ENCODE measurements at regions not wholly inside any gene's neighbourhood (a gene's known extent, or its start where the extent isn't known, plus 50 kb on each side); places are given as distances from the start of the nearest gene placed in this dataset.

DNA sequence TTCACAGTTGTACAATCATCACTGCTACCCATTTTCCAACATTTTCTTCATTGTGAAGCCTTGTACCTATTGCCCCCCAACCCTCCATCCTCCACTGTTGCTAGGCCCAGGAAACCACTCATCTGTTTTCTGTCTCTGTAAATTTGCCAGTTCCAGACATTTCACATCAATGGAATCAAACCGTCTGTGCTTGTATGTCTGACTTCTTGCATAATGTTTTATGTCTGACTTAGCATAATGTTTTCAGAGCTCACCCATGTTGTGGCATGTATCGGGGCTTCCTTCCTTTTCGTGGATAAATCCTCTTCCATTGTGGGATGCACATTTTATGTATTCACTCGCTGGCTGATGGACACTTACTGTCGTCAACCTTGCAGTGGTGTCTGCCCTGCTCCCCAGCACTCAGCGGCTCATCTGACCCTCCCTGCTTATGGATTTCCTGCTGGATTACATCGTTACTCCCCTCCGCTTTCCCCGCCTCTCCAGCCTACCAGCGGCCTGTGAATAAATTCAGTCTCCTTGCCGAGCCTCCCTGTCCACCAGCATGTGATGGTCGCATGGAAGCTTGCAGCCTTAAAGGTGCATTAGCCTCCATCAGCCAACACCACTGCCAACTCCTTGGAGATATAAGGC is 727.6 kb upstream of the TMEM132C start:
- no peak for DNase-seq

DNA sequence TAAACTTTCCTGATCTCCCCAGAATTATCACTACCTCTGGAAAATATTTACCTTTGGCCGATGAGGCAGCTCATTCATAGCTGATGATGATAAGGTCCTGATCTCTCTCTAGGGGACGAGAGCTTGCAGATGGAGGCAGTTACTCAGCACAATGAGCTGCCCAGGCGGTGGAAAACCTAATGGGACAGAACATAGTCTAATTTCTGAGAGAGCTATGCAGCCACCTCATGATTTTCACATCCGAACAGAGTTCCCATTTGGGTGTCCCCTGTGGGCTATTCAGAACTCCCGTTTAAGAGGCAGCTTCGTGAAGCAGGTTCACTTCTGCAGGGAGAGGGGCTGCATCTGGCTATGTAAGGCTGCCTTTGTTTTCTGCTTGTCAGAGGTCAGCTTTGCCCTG is 724.6 kb upstream of the TMEM132C start:
- no peak for DNase-seq

DNA sequence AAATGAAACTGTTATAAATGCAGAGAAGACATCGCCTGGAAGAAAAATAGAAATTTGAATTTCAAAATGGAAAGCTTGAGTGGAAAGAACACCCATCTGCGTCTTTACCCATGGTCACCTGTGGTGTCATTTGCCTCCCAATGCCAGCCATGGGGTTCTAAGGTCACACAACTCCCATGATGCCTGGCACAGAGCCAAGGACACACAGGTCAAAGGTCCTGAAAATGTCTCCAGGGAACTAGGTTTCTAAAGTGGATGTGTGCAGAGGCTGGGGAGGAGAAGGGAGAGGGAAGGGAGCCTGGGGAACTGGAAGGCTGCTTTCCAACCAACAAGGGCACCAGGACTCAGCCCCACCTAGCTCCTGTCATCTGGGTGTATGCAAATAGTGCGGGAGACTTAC is 724.0 kb upstream of the TMEM132C start:
- DNase-seq = no peak

DNA sequence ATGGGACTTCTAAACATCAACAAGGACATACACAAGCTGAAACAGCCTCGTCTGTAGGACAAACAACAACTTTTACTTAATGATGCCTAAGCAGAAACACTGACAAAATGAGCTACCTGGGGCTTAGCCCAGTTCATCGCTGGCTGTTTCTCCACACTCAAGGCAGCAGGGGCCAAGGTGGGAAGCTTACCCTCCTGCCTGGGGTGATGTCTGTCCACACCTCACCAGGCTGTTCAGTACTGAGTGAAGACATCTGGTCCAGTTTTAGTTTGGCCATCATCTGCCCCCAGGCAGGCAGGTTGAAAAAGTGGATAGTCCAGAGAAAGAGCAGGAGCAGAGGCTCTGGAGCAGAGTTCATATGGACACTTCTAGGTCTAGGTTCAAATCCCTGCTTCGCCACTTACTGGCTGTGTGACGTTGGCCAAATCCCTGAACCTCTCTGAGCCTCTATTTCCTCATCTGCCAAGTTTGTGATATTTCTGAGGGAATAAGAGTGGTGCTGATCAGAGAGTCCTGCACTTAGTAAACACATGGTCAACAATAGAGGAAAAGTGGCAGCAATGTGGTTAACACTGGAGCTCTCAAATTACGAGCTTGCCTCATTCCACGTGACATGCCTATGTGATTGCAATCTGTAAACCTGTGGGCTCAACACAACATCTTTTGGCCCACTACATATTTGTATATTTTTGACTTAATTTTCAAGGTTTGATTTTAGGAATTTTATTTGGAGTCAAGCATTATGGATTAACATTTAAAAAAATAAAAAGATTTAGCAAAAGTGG is 720.1 kb upstream of the TMEM132C start:
- no peak for DNase-seq

DNA sequence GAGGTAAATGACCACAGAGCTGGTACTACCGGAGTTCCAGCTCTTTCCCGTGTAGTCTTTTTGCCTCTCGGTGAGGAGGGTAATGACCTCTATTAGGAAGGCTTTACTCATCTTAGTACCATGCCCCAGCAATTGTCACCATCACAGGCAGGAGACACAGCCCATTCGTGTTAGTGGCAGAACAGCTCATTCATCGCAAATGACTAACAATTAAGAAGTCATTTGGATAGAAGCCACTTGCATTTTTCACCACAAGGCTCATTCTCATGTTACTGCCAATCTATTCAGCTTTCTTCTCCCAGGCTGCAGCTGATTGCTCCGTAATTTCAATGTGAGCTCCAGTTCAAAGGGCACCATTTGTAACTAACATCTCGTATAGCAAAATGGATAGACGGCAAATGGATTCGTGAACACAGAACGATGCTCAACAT is 718.8 kb upstream of the TMEM132C start:
- DNase-seq = no peak

DNA sequence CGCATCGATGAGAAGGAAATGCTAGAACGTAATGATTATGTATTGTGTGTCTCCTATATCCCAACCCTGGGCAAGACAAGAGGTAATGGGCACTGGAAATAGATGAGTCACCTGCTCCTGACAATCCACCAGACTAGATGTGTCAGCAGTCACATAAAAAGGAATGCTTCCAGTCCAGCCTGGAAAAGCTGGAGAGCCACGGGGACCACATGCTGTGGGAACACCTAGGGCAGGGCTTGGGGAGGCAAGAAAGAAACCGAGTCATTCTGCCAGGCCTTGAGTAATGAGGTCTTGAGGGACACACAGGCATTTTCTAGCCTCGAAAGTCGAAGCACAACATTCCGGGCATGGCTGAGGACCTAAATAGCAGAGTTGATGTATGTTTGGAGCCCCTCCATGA is 716.7 kb upstream of the TMEM132C start:
- no peak for DNase-seq

DNA sequence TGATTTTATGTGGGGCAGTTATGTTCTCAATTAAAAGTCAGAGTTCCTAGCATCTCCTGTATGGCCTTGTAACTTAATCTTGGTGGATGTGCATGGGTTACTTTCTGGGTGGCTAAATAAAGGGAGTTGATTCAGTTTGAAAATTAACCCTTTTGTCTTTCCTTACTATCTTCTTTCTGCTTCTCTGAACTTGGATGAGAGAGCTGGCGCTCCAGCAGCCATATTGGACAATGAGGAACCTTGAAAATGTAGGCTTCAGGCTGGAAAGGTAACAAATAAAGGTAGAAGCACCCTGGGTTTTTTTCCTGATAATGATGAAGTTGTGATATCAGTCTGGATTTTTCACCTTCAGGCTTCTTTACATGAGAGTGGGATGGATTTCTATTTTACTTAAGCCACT is 714.1 kb upstream of the TMEM132C start:
- DNase-seq = no peak

DNA sequence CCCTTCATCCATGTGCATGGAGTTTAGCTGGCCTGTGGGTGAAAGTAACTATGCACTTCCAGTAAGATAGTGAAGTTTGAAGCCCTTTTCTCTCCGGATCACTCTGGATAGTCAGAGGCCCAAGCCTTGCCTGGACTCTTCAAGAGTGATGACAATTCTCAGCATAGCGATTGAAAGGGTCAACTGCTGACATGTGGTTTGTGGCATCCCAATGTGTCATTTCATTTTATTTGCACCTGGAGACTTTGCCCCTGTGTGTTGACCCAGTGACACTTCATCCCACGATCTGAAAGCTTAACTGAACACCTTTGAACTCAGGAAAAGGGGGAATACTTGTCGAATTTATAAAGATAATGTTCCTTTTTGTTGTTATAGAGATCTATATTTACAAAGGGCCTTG is 711.9 kb upstream of the TMEM132C start:
- DNase-seq = no peak

DNA sequence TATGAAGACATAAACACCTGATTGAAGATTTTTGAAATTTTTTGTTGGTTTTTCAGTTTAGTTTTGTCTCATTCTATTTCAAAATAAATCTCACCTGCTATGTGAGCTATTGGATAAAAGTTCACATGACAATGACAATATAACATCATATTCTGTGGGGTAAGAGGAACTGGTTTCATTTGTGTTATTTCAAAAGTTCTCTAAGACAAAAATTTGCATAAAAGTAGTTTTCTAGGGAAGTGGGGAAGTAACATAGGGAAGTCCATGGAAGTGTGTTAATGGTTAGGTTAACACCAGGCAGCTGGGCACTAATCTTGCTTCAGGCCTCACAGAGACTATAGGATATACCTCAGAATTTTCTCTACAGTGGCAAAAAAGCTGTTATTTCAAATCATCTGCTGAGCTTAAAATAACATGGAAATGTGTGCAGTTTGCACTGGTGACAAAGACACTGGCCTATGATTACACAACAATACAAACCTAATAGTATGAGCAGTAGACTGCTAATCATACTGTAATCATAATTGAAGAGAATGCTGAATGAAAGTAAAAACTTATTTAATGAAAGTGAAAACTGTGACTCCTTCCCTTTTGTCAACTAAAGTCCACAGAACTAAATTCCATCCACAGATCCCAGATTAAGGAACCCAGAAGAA is 710.6 kb upstream of the TMEM132C start:
- DNase-seq = no peak

DNA sequence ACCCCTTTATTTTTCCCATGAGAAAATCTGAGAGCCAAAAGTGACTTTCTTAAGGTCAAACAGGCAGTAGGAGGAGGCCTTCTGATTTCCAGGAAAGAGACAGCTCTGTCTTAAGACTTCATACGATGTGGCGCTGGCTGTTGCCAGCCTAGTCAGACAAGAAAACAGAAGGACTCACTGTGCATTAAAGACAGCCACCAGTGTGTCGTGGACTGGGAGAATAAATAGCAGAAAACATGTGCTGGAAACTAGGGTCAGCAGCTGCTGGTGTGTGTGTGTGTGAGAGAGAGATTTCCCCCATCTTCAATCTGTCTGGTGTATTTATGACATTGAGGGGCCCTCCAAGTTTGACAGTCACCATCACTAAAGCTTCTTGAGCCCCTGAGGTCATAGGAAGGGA is 708.6 kb upstream of the TMEM132C start:
- DNase-seq = no peak

DNA sequence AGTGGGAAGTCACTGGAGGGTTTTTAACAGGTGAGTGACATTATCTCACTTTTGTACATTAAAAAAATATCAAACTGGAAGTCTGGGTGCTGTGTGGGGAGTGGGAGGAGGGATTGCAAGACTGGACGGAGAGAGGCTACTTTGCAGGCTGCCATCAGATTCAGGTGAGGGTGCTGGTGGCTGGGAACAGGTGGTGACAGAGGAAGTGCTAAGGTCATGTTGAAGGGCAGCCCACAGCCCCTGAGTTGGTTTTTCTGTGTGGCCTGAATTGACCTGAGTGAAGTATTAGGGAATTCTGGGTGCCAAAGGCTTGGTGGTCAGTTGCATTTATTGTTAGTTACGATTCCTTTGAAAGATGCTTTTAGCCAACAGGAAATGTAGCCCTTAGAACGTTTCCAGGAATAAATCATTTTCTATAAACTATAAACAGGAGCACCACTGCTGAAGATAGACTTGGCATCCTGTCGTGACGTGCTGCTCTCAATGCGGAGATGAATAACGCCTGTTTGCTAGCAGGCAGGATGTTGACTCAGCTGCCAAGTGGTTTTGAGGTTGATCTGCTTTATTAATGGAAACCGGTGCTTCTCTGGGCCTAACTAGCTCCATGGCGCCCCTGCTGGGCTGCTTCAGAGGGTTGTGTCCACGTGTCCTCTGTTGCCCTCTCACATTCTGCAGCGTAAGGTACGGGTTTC is 707.5 kb upstream of the TMEM132C start:
- peak; percentile 12 to 17 for DNase-seq

DNA sequence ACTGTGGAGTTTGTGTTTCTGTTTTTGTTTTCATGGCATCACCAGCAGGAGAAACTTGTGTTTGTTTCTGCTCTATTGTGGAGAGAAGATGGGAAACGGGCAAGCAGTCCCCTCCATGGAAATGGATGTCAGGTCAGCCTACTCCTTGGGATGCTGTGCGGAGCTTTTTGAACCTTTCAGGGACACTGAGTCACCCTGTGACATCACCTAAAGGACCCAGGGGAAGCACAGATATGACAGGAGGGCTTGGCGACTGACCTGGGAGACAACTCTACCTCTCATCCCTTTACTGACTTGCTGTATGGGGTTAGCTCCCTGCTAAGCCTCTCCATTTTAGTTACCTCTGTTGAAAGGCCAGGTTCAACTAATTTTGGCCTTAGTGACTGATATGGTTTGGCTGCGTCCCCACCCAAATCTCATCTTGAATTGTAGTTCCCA is 706.9 kb upstream of the TMEM132C start:
- no peak for DNase-seq

DNA sequence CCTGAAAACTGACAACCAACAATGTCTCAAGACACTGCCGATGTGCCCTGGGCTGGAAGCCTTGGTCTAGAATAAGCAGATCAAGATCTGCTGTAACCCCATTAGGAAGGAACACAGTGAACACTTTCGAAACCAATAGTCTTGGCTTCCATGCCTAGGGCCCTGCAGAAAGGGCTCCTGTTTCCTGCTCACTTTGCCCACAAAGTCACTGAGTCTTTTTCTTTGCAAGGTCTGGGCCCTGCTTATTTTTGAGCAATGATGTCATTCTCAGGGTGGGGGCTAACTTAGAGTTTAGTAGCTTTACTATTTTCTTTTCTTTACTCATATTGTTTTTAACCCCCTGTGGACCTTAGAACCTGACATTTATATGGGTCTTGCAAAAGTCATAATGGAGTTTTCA is 704.2 kb upstream of the TMEM132C start:
- no peak for DNase-seq

DNA sequence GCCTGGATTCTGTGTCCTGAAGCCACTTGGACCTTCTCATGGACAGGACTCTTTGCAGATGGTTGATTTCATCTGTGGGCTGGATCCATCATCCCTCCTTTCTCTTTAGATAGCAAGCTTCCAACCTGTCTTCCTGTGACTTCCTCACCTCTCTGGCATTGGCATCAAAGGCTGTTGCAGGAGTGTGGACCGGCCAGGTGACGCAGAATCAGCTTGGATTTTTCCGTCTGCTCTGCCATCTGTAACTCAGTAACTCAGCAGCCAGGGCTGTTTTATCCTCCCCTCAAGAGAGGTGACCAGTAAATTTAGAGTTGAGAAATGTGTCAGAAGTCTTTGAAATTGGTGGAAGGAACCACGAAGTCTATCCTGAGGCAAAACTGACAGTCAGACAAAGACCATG is 701.7 kb upstream of the TMEM132C start:
- no peak for DNase-seq

DNA sequence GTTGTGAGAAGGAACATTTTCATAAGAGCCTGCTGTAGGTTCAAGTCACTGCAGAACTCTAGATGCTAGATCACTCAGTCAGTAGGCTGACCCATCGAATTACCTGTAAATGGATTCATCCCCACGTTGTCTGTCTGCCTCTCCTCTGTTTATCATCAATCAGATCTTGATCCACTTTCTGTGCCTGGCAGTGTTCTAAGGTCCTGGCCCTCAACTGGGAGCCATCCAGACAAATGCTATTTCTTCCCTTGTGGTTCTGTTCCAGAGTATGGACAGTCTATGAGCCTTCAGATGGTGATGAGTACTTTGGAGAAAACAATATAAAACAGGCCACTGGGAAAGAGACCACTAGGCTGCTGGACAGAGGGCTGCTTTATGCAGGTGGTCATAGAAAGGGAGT is 699.4 kb upstream of the TMEM132C start:
- no peak for DNase-seq

DNA sequence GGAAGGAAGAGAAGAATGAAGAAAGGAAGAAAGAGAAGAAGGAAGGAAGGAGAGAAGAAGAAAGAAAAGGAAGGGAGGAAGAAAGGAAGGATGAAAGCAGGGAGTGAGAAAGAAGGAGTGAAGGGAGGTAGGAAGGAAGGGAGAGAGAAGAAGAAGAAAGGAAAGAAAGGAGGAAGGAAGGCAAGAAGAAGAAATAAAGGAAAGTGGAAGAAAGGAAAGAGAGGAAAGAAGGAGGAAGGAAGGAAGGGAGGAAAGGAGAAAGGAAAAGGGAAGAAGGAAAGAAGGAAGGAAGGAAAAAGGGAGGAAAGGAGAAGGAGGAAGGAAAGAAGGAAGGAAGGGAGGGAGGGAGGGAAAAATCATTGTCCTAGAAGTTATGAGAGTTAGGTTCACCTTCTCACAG is 696.6 kb upstream of the TMEM132C start:
- DNase-seq = no peak

DNA sequence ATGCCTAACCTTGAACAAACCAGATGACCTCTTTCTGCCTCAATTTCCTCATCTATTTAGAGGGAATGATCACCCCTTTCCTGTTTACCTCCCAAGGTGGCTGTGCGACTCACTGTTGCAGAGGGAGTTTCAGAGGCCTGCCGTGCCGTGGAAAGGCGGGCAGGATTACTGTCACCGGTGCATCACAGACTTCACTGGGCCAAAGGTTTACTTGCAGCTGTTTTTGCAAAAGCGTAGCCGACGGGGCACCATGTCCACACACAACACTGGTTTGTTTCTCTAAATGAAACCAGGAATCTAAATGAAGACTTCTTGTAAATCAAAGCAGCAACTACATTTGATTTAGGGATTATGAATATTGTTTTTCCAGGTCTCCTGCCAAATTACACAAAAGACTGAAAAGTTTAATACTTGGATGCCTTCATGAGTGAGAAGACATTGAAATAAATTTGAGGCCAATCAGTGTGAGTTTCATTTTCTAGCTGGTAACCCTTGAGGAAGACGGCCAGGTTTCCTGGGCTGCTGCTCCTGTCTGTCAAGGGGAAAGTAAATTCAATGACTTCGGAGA is 696.1 kb upstream of the TMEM132C start:
- no peak for DNase-seq

DNA sequence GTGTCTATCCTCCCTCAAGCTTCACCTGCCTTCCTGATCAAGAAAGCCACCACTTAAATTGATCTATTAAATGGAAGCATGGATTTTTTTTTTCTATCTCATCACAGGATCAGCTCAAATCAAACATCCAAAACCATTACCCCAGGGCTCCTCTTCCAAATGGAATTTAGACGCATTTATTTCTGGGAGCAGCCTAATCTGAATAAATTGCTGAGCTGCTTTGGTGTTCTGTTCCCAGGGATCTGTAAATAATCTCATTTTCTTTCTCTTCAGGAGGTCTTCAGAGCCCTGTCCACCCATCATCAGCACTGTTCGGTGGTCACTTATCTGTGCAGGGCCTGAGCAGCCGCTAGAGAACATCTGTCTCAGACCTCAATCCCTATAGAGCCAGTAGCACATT is 695.4 kb upstream of the TMEM132C start:
- DNase-seq = no peak

DNA sequence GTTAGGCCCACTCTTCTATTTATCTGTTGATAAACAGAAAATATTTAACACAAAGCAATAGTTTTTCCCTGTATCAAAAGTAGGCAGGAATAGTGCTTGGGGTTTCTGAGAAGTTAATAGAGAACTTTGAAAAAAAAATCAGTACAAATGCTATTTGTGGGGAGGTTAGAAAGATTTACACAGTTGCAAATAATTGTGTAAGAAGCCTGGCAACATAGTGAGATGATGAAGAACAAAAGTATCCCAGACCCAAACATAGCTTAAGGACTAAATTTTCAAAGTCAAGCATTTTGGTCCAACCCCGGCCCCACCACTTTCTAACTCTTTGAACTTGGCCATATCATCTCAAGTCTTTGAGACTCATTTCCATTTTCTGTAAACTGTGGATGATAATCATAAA is 687.5 kb upstream of the TMEM132C start:
- DNase-seq = no peak

DNA sequence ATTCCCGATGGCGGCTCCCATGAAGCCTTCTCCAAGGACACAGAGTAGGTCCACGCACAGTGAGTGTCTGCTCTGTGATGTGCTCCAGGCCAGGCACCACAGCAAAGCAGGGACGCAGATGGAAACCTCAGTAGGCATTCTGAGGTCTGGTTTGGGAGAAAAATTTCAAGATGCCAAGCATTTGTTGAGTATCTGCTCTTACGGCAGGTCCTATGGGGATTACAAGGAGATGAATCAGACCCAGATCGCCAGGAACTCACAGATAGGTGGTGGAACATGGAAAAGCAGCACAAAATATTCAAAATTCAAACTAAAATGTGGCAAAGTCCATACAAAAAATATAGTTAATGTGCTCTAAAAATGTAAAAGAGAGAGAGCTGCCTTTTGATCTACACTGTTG is 684.9 kb upstream of the TMEM132C start:
- no peak for DNase-seq

DNA sequence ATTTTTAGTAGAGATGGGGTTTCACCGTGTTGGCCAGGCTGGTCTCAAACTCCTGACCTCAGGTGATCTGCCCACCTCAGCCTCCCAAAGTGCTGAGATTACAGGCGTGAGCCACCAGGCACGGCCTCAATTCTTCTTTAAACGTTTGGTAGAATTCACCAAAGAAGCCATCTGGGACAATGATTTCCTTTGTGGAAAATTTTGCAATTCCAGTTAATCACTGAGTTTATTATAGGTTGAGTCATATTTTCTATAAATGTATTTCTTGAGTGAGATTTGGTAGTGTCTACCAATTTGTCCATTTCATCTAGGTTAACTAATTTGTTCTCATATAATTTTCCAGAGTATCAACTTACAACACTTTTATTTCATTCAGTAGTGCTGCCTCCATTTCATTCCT is 683.9 kb upstream of the TMEM132C start:
- no peak for DNase-seq

DNA sequence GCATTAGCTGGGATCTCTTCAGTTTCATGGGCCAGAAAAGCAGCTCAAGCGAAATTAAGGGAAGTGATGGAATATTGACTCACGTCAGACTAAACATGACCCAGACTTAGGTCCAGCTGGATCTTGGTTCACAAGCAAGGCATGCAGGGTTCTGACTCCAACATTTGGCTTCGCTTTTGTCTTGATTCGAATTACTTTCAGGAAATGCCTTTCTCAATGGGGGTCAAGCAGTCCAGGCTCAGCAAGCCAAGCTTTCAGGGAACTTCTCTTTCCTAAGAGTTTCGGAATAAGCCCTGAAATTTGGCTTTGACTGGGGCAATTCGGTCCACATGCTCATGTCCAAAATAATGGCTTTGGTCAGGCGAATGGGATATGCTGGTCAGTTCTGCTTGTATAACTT is 678.7 kb upstream of the TMEM132C start:
- DNase-seq = no peak

DNA sequence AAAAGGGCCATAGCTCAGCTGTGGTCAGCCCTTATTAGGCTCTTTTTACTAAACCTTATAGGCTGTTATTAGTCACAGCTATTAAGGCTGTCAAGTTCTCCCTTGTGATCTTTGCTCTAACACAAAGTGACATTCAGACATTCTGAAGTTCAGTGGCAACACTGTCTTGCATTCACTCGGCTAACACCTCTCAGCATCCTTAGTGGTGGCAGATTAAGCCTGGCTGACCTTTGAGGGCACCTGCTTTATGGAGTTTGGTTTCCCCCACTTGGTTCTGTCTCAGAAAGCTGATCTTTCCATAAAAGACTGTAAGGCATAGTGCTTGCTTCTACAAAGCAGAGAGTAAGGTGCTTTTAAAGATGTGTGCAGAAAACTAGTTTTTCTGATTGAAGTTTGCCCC is 677.4 kb upstream of the TMEM132C start:
- no peak for DNase-seq

Data from activated CD4-positive, alpha-beta T cell treated with anti-CD3 and anti-CD28 coated beads, Interleukin-2, amount 50 U/mL, for 4 hours (primary cell).